GM19023 (cell line): ENCODE measurements at regions not wholly inside any gene's neighbourhood (a gene's known extent, or its start where the extent isn't known, plus 50 kb on each side); places are given as distances from the start of the nearest gene placed in this dataset.

Source experiments
- ATAC-seq: cut with Tn5 transposase; IDR thresholded peaks from one replicate; pipeline ENCODE4 v1.9.1; 2021; ENCODE audit warnings: mild to moderate bottlenecking, moderate library complexity; ENCODE audit not compliant: unreplicated experiment

GRCh38 chr1:229046251-229046853, 224.6 kb upstream of the RAB4A start:
- ATAC-seq, result no peak

GRCh38 chr1:229047161-229047839, 223.6 kb upstream of the RAB4A start:
- ATAC-seq, result no peak

GRCh38 chr1:229047840-229048620, 222.9 kb upstream of the RAB4A start:
- no peak for ATAC-seq

GRCh38 chr1:229048896-229049295, 222.0 kb upstream of the RAB4A start:
- no peak for ATAC-seq

GRCh38 chr1:229056046-229056445, 214.9 kb upstream of the RAB4A start:
- no peak for ATAC-seq

GRCh38 chr1:229058111-229058561, 212.8 kb upstream of the RAB4A start:
- ATAC-seq, result no peak

GRCh38 chr1:229058729-229059128, 212.2 kb upstream of the RAB4A start:
- ATAC-seq, result no peak

- ATAC-seq, result no peak
These were observed 211.0 kb upstream of the RAB4A start for GRCh38 chr1:229059671-229060539.

- no peak for ATAC-seq
These were observed 208.8 kb upstream of the RAB4A start for GRCh38 chr1:229062135-229062534.

GRCh38 chr1:229063154-229063773, 207.6 kb upstream of the RAB4A start:
- ATAC-seq, result no peak

GRCh38 chr1:229064320-229065168, 206.4 kb upstream of the RAB4A start:
- ATAC-seq, result no peak

- no peak for ATAC-seq
These were observed 205.3 kb upstream of the RAB4A start for GRCh38 chr1:229065613-229066012.

GRCh38 chr1:229066591-229066990, 204.3 kb upstream of the RAB4A start:
- ATAC-seq, result no peak

- no peak for ATAC-seq
These were observed 203.4 kb upstream of the RAB4A start for GRCh38 chr1:229067546-229067945.

- ATAC-seq, result no peak
These were observed 202.5 kb upstream of the RAB4A start for GRCh38 chr1:229068270-229068987.

- no peak for ATAC-seq
These were observed 201.7 kb upstream of the RAB4A start for GRCh38 chr1:229069176-229069575.

- no peak for ATAC-seq
These were observed 200.7 kb upstream of the RAB4A start for GRCh38 chr1:229070168-229070567.

- ATAC-seq, result no peak
These were observed 197.7 kb upstream of the RAB4A start for GRCh38 chr1:229073251-229073650.

- ATAC-seq, result no peak
These were observed 195.7 kb upstream of the RAB4A start for GRCh38 chr1:229075217-229075616.
